HG03103 (cell line): ENCODE measurements at regions not wholly inside any gene's neighbourhood (a gene's known extent, or its start where the extent isn't known, plus 50 kb on each side); places are given as distances from the start of the nearest gene placed in this dataset.

Experiments used
- ATAC-seq: cut with Tn5 transposase; IDR thresholded peaks from one replicate; pipeline ENCODE4 v1.9.1; 2021; ENCODE audit warnings: low read depth; ENCODE audit not compliant: unreplicated experiment

DNA sequence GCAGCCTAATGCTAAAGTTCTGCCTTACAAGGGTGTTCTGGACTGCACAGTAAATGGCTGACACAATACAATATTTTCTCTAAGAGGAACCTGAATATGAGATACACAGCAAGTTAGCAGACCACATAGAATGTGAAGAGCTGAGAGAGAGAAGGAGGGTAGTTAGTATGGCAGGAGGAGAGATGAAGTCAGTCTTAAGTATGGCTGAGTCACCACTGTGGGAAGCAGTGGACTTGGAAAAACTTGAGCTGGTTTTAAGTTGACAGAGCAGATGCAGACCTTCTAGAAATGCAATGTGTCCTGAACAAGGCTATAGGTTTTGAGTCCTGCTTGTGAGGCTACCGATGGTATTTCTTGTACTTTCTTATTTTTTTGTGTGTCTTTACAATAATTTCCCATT, 172.5 kb downstream of the SH2D1A start:
- ATAC-seq, result no peak

GRCh38 chrX:124524852-124525251, 178.5 kb downstream of the SH2D1A start:
- no peak for ATAC-seq

GRCh38 chrX:124529786-124530185, 183.4 kb downstream of the SH2D1A start:
- no peak for ATAC-seq

DNA sequence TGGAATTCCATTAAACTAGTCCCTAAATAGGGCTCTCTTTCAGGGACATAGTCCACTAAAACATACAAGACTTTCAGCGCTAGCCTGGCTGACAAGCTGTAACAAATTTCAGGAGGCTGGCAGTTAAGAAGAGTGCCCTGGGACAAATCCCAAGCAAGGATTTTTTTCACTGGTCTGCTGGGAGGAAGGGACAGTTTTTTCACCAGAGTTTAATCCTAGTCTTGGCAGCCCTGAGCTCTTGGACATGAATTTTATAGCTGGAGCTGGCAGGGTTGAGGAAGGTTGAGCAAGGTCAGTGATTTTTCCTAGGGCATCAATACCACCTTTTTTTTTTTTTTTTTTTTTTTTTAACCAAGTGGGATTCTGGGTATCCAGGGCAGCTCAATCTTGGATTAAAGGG, 184.4 kb downstream of the SH2D1A start:
- no peak for ATAC-seq

GRCh38 chrX:124534536-124534935, 188.2 kb downstream of the SH2D1A start:
- no peak for ATAC-seq

GRCh38 chrX:124540474-124540873, 194.1 kb downstream of the SH2D1A start:
- ATAC-seq, result no peak

- ATAC-seq, result no peak
These were observed 202.2 kb downstream of the SH2D1A start for GRCh38 chrX:124548571-124548970.

GRCh38 chrX:124555036-124555595, 208.8 kb downstream of the SH2D1A start:
- no peak for ATAC-seq

- no peak for ATAC-seq
These were observed 211.6 kb downstream of the SH2D1A start for GRCh38 chrX:124557976-124558375.

DNA sequence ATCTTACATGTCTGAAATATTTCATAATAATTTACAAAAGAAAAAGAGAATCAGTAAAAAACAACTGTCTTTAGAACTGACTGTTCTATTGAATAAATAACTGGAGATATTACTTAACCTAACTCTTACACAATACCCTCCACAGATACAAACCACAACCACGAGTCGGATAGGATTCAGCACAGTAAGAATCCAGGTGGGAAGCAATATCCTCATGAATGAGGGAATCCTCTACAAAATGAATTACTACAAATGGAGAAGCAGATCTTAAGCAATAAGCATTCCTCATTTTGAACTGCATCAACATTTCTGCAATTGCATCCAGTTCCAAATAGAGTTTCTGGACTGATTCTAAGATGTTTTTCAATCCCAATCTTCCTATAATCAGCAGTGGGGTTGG, 227.1 kb downstream of the SH2D1A start:
- no peak for ATAC-seq

- no peak for ATAC-seq
These were observed 246.4 kb downstream of the SH2D1A start for GRCh38 chrX:124592744-124593143.

DNA sequence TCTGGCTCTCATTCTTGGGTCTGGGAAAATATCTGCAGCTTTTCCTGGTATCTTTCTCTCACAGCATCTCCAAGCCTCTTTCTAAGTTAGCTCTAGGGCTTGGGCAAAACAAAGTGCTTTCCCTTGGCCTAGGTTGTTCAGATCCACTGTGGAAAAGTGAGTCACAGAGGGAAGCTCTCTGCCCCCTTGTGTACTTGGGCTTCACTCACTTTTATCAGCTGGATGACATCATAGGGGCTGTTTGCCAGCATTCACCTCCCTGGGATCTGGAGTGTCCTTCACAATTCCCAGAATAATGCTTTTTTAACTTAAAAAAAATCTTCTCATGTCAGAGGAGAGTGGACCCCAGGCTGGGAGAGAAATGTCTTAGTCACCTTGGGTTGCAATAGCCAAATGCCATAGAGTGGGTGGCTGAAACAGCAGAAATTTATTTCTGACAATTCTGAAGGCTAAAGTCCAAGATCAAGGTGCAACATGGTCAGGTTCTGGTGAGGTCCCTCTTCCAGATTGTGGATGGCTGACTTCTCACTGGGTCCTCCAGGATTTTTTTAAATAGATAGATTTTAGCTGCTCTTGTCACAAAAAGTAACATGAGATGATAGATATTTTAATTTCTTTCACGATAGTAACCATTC, 247.8 kb downstream of the SH2D1A start:
- no peak for ATAC-seq

- no peak for ATAC-seq
These were observed 259.1 kb downstream of the SH2D1A start for GRCh38 chrX:124605511-124605910.

DNA sequence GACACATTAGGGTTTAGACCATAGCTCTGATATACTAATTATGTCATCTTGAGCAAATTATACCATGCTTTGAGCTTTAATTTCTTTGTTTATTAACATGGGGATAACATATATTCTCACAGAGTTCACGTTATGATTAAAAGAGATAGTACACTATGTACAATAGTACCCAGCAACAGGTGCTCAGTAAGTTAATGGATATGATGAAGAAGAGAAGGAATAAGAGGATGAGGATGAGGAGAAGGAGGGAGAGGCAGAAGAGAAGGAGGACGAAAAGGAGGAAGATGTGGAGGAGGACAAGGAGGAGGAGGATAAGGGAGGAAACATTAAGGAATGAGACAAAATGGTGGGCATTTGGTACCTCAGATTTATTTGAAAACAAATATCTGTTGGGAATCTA, 260.4 kb downstream of the SH2D1A start:
- ATAC-seq, result no peak

GRCh38 chrX:124619710-124620109, 273.3 kb downstream of the SH2D1A start:
- no peak for ATAC-seq

- no peak for ATAC-seq
These were observed 288.0 kb downstream of the SH2D1A start for GRCh38 chrX:124634363-124634762.

GRCh38 chrX:124641737-124642491, 295.6 kb downstream of the SH2D1A start:
- no peak for ATAC-seq

DNA sequence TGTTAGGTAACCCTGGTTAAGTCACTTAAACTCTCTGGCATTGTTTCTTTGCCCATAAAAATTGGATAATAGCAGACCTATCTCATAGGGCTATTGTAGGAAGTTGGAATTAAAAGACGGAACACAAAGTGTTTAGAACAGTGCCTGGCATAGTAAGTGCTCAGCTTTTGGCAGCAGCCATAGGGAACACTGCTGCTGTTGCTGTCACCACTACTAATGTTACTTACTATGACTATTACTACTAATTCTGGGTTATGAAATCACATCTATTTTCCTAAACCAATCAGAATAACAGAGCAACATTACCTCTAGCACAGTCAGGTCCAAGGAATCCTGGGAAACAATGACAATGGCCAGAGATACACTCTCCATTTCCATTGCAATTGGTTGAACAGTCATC, 300.0 kb downstream of the SH2D1A start:
- ATAC-seq, result no peak

DNA sequence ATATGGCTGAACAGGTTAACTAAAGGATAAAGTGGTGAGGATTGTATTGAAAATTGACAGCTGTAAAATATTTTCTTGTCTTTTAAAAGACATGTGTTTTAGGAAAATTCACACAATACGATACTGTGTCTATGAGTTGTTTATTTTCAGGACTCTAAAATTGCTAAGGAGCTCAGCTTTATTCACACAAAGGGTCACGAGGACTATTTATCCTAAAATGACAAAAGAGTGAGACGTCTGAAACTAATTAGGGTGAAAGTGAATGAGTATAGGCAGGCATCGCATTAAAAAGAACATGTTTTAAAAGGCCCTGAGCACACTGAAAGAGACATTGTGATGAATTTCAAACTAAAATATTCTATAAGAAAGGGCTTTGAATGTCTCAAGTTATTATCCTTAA, 304.7 kb downstream of the SH2D1A start:
- ATAC-seq, result no peak

DNA sequence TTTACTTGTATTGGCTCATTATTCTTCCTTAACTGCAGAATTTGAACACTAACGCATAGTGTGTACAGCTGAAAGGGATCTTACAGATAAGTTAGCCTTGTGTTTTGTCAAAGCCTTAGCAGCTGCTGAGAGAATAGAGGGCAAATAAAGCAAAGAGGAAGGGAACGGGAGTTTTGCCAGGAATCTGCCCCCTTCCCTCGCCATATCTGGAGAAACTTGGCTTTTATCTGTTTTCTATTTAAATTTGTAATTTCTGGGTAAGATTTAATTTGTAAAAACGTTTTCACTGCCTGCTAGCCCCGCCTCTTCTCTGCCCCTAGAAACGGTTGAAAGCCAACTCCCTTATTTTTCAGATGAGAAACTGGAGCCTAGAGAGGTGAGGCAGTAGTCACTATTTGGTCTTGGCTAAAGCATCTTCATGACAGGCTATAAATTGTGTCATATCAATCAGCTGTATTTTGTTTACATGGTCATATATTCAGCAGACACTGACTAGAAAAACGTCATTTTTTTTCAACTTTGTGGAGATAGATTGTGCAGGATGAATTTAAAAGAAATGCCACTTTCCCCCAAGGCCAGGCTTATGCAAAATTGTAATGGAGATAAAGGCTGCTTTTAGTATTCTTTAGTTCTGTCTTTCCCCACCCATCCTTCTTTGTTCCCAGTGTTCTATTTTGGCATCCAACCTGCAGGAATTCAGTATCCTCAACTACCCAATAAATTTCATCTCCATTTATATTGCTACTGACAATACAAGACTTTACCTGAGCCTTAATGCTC, 319.4 kb downstream of the SH2D1A start:
- no peak for ATAC-seq

- no peak for ATAC-seq
These were observed 332.8 kb downstream of the SH2D1A start for GRCh38 chrX:124679199-124679598.
